Spleen (tissue), 7 donors: ENCODE measurements at regions not wholly inside any gene's neighbourhood (a gene's known extent, or its start where the extent isn't known, plus 50 kb on each side); places are given as distances from the start of the nearest gene placed in this dataset.

ENCODE experiments used
- CTCF ChIP-seq, 11 experiments: fragments of 200-600 bp in 7 of 11; fragments of 450-650 bp in 4 of 11; sonication (generic) in 4 of 11; IDR thresholded peaks in 8 of 11; conservative IDR thresholded peaks in 3 of 11; 1 replicate in 7 of 11; 2 replicates in 4 of 11; pipeline versions ENCODE4 v1.4.0 to v1.8.0; 2016 to 2021; ENCODE audit warnings: antibody characterized with exemption in 11 of 11, inconsistent platforms in 4 of 11, mild to moderate bottlenecking in 1 of 11
- POLR2A ChIP-seq, 3 donors: fragments of 450-650 bp; IDR thresholded peaks; one replicate each; pipeline ENCODE4 v1.5.1; 2017; ENCODE audit warnings: antibody characterized with exemption in 3 of 3, mild to moderate bottlenecking in 1 of 3
- donor health status: DM: no; HTN: no; CAD: no; lungs with moderate emphysema.
- donor health status: DM: no; HTN: no; CAD: no.
- donor health status: DM: no; HTN: no; CAD: no.

DNA sequence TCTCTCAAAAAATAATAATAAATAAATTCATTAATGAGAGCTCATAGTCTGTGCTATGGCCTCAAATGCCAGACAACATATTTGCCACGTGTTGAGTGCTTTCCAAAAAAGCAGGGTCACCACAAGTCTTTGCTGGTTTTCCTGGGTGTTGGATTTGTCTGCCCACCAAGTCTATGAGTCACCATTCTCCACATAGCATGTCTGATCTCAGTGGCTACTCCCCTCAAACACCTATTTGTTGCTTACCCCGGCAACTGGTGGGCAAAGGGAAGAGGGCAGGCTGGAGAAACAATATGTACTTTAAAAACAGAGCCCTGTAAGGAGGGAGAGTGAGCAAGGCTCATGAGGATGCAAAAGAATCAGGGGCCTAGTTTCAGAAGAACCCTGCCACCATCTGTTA, 120.0 kb upstream of the ARRDC4 start:
- TF ChIP-seq POLR2A (IDR thresholded peaks at IDR 0.05) (no peak), CTCF (IDR thresholded peaks at IDR 0.05 in 8 of 11, conservative IDR thresholded peaks at IDR 0.05 in 3 of 11) (no peak)
